Activated CD4-positive, alpha-beta T cell treated with anti-CD3 and anti-CD28 coated beads, Interleukin-2, amount 50 U/mL, for 16 hours (primary cell): ENCODE measurements at regions not wholly inside any gene's neighbourhood (a gene's known extent, or its start where the extent isn't known, plus 50 kb on each side); places are given as distances from the start of the nearest gene placed in this dataset.

ENCODE experiments used
- DNase-seq: peaks from one replicate; pipeline ENCODE4 v3.0.0-alpha.2; 2020

- DNase-seq: no peak
Measured at GRCh38 chr6:169960521-169960885, 209.1 kb downstream of the ERMARD start.

- no peak for DNase-seq
Measured at GRCh38 chr6:169960003-169960344, 208.6 kb downstream of the ERMARD start.

DNA sequence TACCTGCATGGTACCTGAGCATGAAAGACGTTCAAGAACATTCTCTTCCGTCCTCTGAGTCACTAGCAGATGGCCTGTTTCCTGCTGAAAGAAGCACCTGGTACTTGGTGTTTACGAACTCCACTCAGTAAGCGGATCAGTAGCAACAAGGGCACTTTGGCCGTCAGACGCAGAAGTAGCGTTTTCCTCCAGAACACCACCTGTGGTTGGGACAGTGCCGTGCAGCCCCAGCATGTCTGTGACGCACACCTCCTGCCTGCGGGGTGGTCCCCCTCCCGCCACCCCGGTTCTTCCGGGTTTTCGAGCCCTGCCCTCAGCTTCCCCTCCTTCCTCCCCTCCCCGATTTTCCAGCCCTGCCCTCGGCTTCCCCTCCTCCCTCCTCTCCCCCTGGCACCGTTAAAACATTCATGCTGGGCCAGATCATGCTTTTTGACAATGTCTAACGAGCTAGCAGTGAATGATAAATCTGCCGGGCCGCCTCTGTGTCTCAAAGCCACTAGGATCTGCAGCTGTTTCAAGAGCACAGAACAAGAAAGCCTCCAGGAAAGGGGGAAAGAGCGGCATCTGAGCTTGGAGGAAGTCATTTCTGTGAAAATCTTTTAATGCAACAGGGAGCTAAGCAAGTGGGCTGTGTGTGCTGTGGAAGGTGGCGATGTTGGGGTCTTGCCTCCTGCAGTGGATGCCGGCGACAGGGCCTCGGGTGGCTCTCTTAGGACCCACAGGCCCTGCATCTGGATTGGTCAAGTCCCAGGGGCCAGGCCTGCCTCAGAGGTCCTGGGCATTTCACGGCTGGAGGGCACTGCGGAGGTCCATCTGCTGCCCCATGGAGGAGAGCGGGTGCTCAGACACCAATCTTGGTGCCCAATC is 207.9 kb downstream of the ERMARD start:
- peak; percentile 4 for DNase-seq

- no peak for DNase-seq
Measured at GRCh38 chr6:169958510-169958909, 207.1 kb downstream of the ERMARD start.

DNA sequence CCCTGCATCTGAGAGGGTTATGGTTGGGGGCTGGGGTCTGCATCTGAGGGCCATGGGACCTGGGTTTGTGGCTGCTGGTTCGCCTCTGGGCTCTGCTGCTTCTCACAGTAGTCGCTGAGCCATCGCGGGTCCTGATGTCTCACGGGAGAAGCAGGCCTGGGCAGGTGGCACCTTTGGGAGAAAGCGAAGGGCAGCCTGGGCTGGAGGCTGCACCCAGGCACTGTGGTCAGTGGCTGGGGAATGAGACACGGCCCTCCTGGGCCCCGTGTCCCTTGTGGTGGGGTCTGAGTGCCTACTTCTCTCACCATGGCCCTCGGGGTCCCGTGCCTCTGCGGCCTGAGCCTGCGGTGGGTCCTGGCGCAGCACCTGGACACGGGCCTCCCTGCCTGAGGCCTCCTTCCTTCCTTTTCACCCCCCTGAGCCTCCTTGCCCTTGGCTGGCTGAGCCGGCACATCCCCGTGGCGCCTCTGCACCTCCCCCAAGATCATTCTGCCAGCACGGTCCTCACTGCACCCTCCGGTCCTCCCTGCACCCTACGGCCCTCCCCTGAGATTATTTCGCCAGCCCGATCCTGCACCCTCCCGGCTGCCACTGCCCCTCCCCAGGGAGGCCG is 206.0 kb downstream of the ERMARD start:
- DNase-seq: no peak

DNA sequence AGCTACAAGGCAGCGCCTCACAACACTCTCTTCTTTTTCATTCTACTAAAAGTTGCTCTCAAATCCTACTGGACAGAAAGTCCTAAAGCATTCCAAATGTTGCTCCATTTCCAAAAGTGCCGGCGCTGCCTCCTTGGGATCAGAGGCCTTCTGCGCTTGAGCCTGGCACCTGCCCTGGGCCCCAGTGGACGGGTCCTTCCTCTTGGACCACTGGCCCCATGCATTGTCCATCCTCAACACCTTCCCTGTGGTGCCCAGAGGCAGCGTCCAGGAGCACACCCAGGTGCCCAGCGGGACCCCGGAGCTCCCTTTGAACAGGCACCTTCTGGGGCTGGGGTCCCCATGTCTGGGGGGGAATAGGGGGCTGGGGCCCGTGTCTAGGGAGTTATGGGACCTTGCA is 205.2 kb downstream of the ERMARD start:
- no peak for DNase-seq

DNA sequence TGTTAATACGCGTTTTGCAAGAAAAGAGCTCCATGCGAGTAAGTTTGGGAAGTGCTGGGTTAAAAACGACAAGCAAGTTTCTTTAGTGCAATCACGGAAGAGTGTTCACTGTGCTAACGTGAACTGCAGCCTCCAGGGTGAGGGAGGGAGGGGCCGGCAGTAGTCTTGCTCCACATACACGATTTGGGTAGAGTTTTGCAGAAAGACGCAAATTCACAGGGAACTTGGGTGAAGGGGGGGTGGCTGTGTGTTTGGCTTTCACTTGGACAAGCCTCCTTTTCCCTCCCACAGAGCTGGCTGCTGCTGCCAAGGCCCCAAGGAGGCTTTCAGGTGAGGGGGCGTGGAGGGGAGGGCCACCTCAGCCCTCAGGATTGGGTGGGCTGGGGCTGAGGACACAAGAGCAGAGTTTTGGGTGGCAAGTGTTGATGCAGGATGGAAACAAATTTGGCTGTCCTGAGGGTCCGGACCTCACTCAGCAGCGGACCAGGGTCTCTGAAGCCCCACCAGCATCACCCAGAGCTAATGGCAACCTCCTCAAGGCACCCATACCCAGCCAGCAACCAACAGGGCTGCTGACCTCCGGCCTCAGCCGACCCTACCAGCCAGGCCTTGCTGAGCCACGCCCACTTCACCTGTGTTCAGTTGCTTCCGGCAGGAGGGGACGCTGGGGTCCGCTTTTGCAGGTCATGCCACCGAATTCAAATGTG is 204.5 kb downstream of the ERMARD start:
- no peak for DNase-seq

GRCh38 chr6:169954977-169955376 is 203.6 kb downstream of the ERMARD start:
- no peak for DNase-seq

GRCh38 chr6:169953686-169954085 is 202.3 kb downstream of the ERMARD start:
- no peak for DNase-seq

- DNase-seq: peak; percentile 25
Measured at GRCh38 chr6:169950558-169950957, 199.1 kb downstream of the ERMARD start.

- DNase-seq: no peak
Measured at GRCh38 chr6:169949511-169950097, 198.2 kb downstream of the ERMARD start.

DNA sequence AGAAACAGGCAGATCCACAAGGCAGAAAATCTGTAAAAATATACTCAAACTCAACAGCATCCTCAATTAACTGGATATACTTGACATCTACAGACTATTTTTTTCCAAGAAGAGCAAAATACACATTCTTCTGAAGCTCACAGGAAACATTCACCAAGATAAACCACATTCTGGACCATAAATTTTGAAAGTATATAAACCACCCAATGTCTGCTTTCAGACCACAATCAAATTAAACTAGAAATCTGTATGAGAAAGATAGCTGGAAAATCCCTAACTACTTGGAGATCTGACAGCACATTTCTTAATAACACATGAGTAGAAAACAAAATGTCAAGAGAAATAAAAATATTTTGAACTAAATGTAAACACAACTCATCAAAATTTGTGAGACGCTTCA is 195.5 kb downstream of the ERMARD start:
- no peak for DNase-seq

DNA sequence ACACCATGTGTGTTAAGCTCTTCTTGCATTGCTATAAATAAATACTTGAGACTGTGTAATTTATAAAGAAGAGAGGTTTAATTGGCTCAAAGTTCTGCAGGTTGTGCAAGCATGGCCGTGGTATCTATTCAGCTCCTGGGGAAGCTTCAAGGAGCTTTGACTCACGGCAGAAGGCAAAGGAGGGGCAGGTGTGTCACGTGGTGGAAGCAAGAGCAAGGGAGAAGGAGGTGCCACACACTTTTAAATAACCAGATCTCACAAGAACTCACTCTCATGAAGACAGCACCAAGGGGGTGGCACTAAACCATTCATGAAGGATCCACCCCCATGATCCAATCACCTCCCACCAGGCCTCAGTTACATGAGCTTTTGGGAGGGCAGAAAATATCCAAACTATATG is 193.7 kb downstream of the ERMARD start:
- no peak for DNase-seq

DNA sequence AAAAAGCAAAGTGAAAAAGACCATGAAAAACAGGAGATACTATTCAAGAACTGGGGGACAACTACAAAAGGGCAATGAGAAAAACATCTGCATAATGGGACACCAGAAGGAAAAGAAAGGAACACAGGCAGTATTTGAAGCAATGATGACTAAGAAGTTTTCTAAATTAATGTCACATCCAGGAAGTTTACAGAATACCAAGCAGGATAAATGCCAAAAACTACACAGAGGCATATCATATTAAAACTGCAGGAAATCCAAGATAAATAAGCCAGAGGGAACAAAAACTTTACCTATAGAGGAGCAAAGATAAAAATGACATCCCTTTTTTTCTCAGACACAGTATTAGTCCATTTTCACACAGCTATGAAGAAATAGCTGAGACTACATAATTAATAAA is 193.0 kb downstream of the ERMARD start:
- DNase-seq: no peak

- DNase-seq: no peak
Measured at GRCh38 chr6:169944061-169944337, 192.6 kb downstream of the ERMARD start.

DNA sequence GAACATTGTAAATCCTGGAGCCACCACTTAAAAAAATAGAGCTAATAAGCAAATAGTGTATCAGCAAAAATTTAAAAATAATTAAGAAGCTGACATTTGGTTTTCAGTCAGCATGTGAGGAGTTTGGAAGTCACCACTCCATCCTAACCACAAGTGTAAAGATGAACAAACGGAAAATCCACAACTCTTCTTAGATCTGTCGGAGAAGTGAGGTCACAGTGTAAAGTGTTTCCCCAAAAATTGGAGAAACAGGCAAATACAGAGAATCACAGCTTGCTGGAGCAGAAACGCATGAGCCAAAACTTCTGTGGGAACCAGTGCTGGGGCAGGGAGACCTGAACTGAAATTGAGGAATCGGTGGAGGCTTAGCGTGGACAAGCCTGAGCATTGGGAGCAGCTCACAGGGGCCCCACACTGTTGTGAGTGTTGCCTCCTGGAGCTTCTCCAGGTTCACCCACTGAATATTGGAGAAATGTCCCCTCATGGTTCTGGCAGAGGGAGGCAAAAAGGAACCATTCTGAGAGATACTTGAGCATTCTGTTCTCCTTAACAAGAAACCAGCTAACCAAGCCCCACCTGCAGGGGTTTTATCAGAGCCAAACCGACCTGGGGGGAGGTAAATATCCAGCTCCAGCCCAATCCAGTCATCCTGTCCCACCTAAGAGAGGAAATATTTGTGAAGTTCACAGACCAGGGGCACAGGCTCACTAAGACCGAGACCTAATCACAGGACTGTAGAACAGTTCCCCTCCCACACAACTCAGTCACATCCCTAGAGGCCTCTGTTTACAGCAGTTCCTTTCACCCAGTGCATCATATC is 192.0 kb downstream of the ERMARD start:
- no peak for DNase-seq

DNA sequence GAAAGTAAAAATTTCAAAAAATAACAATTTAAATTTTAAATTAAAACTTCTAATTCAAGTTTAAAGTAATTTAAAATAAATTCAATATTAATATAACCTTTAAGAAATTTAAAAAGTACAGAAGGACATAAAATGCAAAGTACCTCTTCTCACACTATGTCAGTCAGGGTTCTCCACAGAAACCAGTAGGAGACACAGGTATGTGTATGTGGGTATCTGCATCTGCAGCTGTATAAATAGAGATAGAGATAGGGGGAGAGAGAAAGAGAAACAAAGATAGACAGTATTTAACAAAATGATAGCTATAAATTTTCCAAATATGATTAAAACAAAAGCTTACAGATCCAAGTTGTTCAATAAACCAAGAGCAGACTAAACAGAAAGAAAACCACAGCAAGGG is 190.8 kb downstream of the ERMARD start:
- DNase-seq: no peak

DNA sequence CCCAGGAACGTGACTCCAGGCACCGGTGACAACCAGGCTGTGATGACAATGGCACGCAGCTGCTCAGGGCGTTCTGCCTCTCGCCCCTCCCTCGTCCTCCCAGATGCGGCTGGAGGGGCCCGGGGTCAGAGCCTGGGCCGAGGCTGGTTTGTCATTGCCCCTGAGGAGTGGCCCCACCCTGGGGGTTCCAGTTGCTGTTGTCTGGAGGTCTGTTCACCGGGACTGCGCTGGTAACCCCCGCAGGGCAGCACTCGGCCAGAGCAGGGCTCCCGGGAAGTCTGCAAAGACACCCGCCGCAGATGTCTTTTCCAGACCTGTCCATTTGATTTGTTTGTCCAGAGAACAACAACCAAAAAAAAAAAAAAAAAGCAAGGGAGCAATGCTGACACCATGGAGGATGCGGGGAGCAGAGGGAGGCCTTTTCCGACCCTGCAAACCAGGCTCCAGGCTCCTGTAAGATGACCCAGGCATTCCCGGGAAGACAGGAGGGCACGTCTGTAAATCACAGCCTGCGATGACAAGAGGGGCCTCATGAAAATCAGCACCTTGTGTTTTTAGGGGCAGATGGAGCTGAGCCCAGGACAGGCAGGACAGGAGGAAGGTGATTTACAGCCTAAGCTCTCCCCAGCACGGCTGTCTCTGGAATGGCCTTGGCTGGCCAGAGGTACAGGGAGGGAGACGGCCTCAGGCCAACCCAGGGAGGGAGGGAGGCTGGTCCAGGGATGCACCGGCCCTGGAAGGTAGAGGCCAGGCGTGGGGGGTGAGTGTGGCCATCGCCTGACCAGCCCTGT is 189.3 kb downstream of the ERMARD start:
- DNase-seq: no peak

- DNase-seq: no peak
Measured at GRCh38 chr6:169939554-169940164, 188.2 kb downstream of the ERMARD start.

DNA sequence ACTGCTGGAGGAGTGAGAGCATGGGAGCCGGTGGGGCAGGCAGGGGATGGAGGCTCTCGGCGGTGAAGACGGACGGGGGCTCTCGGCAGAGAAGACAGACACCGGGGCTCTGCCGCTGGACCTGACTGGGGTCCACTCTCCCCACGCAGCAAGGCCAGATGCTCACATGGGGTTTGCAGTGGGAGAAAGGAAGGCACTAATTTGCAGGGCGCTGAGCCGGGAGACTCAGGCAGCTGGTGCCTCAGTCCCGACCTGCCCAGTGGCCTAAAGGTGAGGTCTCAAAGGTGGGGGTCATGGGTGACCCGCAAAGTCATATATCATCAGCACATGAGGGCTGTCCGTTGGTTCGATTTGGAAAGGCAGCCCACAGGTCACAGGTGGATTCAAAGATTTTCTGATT is 187.3 kb downstream of the ERMARD start:
- no peak for DNase-seq

DNA sequence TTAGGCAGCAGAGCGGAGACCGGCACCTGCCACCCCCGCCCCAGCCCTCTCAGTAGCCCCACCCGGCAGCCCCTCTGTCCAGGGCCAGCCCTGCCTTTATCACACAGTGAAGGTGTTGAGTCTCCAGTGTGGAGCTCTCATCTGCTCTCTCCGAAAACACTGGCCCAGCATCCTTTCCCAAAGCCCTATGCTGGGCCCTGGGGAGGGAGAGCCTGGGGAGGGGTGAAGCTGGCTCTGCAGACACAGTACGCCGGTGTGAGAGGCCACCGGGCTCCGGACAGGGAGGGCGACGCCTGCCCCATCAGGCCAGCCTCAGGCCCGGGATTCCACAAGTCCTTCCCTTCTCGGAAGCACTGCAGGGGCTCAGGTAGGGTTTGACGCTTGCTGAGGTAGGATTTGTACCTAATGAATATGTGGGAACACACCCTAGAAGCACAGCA is 186.9 kb downstream of the ERMARD start:
- no peak for DNase-seq
